ENCODE measurements at regions not wholly inside any gene's neighbourhood (a gene's known extent, or its start where the extent isn't known, plus 50 kb on each side); places are given as distances from the start of the nearest gene placed in this dataset.

- no peak overlapping the region for H3K4me3 ChIP-seq
- 93 to 97% (median 95%) methylated on average over 33 of the region's 33 CpGs for WGBS, 4 donors
Observed at GRCh38 chr1:87528754-87529517, 200.3 kb downstream of the LMO4 start.

GRCh38 chr1:87530042-87530807 lies 201.5 kb downstream of the LMO4 start:
- ATAC-seq (no peak), DNase-seq (no peak)
- intact Hi-C loops (cut with DNase I), result no loop called here
- Histone ChIP-seq H3K27ac (no peak overlapping the region), H3K4me3 (no peak overlapping the region), H3K36me3 (no peaks in the 10 kb centered on the region), H3K9me3 (peaks cover 0 to 13% (median 0%) of the 10 kb centered on the region in 12 donors), H3K27me3 (no peaks in the 10 kb centered on the region), H3K4me1 (no peaks in the 10 kb centered on the region)
- WGBS, 4 donors, result 80 to 86% (median 82%) methylated on average over 7 of the region's 7 CpGs
- TF ChIP-seq CTCF (IDR thresholded peaks at IDR 0.05) (no peak), POLR2A (IDR thresholded peaks at IDR 0.05) (no peak)

More at GRCh38 chr1:87528754-87529517, 200.3 kb downstream of the LMO4 start:
- Histone ChIP-seq H3K36me3 (no peaks in the 10 kb centered on the region), H3K27ac (no peak overlapping the region), H3K9me3 (peaks cover 0 to 6% (median 0%) of the 10 kb centered on the region in 12 donors), H3K27me3 (no peaks in the 10 kb centered on the region), H3K4me1 (peaks cover 0 to 5% (median 0%) of the 10 kb centered on the region in 12 donors)
- ATAC-seq, result no peak
- no peak for DNase-seq
- TF ChIP-seq POLR2A (IDR thresholded peaks at IDR 0.05) (no peak), CTCF (IDR thresholded peaks at IDR 0.05) (no peak)
- intact Hi-C loops (cut with DNase I), result no loop called here

- Histone ChIP-seq H3K4me1 (no peaks in the 10 kb centered on the region), H3K9me3 (peaks cover 0 to 16% (median 0%) of the 10 kb centered on the region in 12 donors), H3K27ac (no peak overlapping the region), H3K4me3 (no peak overlapping the region), H3K27me3 (no peaks in the 10 kb centered on the region), H3K36me3 (no peaks in the 10 kb centered on the region)
- intact Hi-C loops (cut with DNase I), result no loop called here
- TF ChIP-seq POLR2A (IDR thresholded peaks at IDR 0.05) (no peak), CTCF (IDR thresholded peaks at IDR 0.05) (no peak)
- WGBS, 4 donors, result 8 to 31% (median 15%) methylated on average over 1 of the region's 1 CpG
- ATAC-seq (no peak), DNase-seq (no peak)
Observed at GRCh38 chr1:87535551-87535950, 206.9 kb downstream of the LMO4 start.

GRCh38 chr1:87539147-87539546 lies 210.5 kb downstream of the LMO4 start:
- Histone ChIP-seq H3K4me1 (no peaks in the 10 kb centered on the region), H3K27ac (no peak overlapping the region), H3K36me3 (no peaks in the 10 kb centered on the region), H3K27me3 (no peaks in the 10 kb centered on the region), H3K4me3 (no peak overlapping the region), H3K9me3 (peaks cover 0 to 41% (median 14%) of the 10 kb centered on the region in 12 donors)
- no peak for ATAC-seq
- TF ChIP-seq CTCF (IDR thresholded peaks at IDR 0.05), result no peak
- no peak for TF ChIP-seq POLR2A (IDR thresholded peaks at IDR 0.05)
- intact Hi-C loops (cut with DNase I), result no loop called here
- 64 to 76% (median 72%) methylated on average over 1 of the region's 1 CpG; no CpG with 5 or more reads in 1 of the 4 donors for WGBS, 4 donors
- DNase-seq, result no peak
